Ishikawa (cell line): ENCODE measurements at regions not wholly inside any gene's neighbourhood (a gene's known extent, or its start where the extent isn't known, plus 50 kb on each side); places are given as distances from the start of the nearest gene placed in this dataset.

Experiments used
- CEBPB ChIP-seq: IDR thresholded peaks from 2 replicates; pipeline ENCODE4 v1.6.1; 2012
- CREB1 ChIP-seq: IDR thresholded peaks from 2 replicates; pipeline ENCODE4 v1.6.1; 2012; ENCODE audit warnings: low read depth
- EGR1 ChIP-seq: IDR thresholded peaks from 2 replicates; pipeline ENCODE4 v1.6.1; 2012
- EP300 ChIP-seq: IDR thresholded peaks from 2 replicates; pipeline ENCODE4 v1.6.1; 2012; ENCODE audit warnings: borderline replicate concordance
- FOXM1 ChIP-seq: IDR thresholded peaks from 2 replicates; pipeline ENCODE4 v1.6.1; 2012; ENCODE audit warnings: low read depth, borderline replicate concordance
- NFIC ChIP-seq: IDR thresholded peaks from 2 replicates; pipeline ENCODE4 v1.6.1; 2012
- RAD21 ChIP-seq: IDR thresholded peaks from 2 replicates; pipeline ENCODE4 v1.6.1; 2012; ENCODE audit warnings: low read depth
- TAF1 ChIP-seq: IDR thresholded peaks from 2 replicates; pipeline ENCODE4 v1.6.1; 2012; ENCODE audit warnings: low read depth, mild to moderate bottlenecking
- TCF12 ChIP-seq: IDR thresholded peaks from 2 replicates; pipeline ENCODE4 v1.6.1; 2012; ENCODE audit warnings: low read depth
- TEAD4 ChIP-seq: IDR thresholded peaks from 2 replicates; pipeline ENCODE4 v1.6.1; 2012
- YY1 ChIP-seq: IDR thresholded peaks from 2 replicates; pipeline ENCODE4 v1.6.1; 2012; ENCODE audit warnings: low read depth
- ZBTB7A ChIP-seq: IDR thresholded peaks from 2 replicates; pipeline ENCODE4 v1.6.1; 2012; ENCODE audit warnings: low read depth
- TF ChIP-seq, protein P1 (sequence below): IDR thresholded peaks from 2 replicates; pipeline ENCODE4 v1.6.1; 2012
- TF ChIP-seq, protein P2 (sequence below): IDR thresholded peaks from 2 replicates; pipeline ENCODE4 v1.6.1; 2012
- TF ChIP-seq, protein P3 (sequence below): IDR thresholded peaks from 2 replicates; pipeline ENCODE4 v1.6.1; 2012; ENCODE audit warnings: low read depth, mild to moderate bottlenecking

DNA sequence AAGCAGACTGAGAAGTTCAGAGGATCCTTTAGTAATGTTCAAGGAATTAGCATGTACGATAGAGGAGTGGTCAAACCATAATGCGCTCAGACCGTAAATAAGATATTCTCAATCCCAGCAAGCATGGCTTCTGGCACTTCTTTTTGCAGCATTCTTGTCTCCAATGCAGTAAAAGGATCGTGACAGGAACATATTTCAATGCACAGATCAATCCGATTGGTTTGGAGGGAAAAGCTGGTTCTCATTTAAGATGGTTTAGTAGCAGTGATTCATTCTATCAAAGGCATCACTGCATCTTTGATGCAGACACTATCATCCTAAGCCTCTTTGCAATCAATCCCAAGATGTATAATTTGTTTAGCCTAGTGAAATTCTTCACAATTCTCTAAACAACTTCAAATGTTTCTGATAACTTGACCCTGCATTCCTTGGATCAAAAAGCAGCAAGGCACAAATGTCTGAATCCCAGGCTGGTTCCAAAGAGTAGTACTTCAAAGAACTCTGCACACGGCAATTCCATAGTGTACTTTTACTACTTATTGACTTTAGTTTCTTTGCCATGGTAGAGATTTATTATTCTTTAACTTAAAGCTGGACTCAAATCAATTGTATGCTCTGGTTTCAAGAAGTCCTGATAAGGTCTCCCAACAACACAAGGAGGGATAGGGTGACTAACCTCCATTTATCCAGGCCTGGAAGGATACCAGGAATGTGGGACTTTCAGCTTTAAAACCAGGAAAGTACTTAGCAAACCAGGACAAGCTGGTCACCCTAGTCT, 96.8 kb upstream of the MDM1 start:
- TF ChIP-seq ZBTB7A (no peak), EP300 (no peak), CREB1 (no peak), CEBPB (no peak)

DNA sequence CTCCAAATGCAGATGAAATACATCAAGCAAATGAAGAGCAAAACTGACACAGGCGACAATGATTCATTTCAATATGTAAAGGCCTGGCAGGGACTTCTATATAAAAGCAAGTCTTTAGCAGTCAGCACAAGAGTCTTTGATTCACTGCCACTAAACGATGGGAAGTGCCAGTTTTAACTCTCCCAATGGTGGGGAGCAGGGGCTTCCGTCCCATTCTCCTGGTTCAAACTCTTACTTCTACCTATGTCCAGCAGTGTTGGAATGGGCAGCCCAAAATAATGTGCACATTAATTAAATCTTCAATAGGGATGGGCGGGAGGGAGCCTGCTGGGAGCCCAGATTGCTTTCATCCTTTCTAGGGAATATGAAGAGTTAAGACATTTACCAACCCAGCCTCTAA, 97.5 kb upstream of the MDM1 start:
- TF ChIP-seq YY1 (no peak), CREB1 (no peak), RAD21 (no peak), EP300 (no peak), TCF12 (no peak), TAF1 (no peak), EGR1 (no peak), TEAD4 (no peak), ZBTB7A (no peak), CEBPB (no peak), NFIC (no peak), FOXM1 (no peak)
- TF ChIP-seq, protein P1, sequence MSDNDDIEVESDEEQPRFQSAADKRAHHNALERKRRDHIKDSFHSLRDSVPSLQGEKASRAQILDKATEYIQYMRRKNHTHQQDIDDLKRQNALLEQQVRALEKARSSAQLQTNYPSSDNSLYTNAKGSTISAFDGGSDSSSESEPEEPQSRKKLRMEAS, result no peak
- TF ChIP-seq, protein P2, sequence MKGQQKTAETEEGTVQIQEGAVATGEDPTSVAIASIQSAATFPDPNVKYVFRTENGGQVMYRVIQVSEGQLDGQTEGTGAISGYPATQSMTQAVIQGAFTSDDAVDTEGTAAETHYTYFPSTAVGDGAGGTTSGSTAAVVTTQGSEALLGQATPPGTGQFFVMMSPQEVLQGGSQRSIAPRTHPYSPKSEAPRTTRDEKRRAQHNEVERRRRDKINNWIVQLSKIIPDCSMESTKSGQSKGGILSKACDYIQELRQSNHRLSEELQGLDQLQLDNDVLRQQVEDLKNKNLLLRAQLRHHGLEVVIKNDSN, result no peak
- TF ChIP-seq, protein P3, sequence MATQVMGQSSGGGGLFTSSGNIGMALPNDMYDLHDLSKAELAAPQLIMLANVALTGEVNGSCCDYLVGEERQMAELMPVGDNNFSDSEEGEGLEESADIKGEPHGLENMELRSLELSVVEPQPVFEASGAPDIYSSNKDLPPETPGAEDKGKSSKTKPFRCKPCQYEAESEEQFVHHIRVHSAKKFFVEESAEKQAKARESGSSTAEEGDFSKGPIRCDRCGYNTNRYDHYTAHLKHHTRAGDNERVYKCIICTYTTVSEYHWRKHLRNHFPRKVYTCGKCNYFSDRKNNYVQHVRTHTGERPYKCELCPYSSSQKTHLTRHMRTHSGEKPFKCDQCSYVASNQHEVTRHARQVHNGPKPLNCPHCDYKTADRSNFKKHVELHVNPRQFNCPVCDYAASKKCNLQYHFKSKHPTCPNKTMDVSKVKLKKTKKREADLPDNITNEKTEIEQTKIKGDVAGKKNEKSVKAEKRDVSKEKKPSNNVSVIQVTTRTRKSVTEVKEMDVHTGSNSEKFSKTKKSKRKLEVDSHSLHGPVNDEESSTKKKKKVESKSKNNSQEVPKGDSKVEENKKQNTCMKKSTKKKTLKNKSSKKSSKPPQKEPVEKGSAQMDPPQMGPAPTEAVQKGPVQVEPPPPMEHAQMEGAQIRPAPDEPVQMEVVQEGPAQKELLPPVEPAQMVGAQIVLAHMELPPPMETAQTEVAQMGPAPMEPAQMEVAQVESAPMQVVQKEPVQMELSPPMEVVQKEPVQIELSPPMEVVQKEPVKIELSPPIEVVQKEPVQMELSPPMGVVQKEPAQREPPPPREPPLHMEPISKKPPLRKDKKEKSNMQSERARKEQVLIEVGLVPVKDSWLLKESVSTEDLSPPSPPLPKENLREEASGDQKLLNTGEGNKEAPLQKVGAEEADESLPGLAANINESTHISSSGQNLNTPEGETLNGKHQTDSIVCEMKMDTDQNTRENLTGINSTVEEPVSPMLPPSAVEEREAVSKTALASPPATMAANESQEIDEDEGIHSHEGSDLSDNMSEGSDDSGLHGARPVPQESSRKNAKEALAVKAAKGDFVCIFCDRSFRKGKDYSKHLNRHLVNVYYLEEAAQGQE, result no peak

DNA sequence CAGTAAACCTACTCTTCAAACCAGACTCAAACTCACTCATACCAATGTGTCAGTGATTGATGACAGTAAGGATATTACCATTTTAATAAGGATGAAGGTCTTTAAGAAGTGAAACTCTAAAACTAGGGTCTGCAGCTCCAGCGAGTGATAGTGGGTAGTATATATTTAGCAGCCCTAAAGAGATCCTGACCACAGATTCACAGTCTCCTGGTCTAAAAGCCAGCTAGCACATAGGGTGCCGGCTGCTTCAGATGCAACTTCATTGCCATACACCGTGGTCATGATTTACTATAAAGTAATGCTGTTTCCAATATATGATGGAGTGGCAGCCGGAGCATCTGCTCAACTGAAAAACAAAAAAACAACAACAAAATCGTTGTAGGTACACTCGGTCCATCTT, 99.6 kb upstream of the MDM1 start:
- no peak for TF ChIP-seq EP300
- TF ChIP-seq, protein P2, result no peak
- TF ChIP-seq NFIC, result no peak

DNA sequence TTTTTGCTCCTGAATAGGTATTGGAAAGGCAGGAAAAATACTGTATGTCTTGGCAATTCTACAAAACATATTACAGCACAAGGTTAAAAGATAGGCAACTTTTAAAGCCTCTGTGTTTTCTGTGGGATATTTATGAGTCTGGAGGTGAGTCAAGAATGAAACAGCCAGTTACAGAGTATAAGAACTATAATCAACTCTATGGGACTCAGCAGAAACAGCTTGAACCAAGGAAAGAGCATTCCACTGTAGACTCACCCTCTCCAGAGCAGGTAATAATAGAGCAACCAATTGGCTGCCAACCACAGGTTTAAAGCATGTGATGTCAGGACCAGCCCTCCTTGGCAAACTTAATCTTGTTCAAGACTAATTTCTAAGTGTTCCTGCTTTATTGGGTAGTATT, 100.5 kb upstream of the MDM1 start:
- no peak for TF ChIP-seq FOXM1
- TF ChIP-seq TCF12, result no peak

DNA sequence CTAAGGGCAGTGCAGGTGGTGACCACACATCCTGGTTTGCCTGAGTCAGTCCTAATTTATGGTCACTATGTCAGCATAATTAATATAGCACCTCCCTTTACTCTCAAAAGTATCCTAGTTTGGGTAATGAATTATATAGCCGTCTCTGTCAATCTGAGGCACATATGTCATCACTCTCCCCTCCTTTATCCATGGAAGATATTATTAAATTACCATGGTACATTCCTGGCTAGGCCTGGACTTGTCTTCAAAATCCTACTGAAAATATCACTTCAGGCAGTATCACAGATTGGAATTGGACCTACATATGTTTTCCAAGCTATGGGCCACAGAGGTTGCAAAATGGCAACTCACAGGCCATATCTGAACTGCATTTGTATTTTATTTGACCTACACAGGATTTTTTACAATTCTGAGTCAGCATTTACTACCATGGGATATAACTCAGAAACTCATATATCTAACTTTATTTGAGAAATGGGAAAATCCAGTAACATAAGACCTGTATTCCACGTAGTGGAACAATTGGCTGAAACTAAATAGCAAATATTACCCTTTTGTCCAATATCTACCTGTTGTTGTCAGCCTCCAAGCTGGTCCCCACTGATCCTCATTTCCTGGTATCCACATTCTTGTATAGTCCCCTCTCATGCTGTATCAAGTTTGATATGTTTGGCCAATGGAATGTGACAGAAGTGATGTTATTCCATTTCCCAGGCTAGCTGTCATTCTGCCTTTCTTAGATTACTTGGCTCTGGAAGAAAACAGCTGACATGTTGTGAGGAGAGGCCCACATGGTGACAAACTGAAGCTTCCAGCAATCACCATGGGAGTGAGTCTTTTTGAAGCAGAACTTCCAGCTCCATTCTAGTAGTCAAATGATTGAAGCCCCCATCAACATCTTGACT, 102.5 kb upstream of the MDM1 start:
- TF ChIP-seq EGR1 (no peak), ZBTB7A (no peak), EP300 (no peak), TAF1 (no peak)
- TF ChIP-seq, protein P3, result no peak
- TF ChIP-seq, protein P1, result no peak

DNA sequence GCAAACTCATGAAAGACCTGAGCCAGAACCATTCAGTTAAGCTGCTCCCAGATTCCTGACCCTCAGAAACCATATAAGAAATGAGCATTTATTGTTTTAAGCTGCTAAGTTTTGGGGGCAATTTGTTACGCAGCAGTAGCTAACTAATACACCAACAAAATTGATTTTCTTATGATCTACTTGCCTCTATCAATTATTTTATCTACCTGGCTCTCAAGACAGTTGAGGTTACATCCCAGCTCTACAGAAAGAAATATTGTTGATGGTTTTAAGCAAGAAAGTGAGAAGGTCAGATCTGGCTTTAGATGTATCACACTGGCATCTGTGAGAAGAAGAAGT, 103.1 kb upstream of the MDM1 start:
- TF ChIP-seq ZBTB7A (no peak), CEBPB (no peak), EP300 (no peak), EGR1 (no peak), YY1 (no peak), NFIC (no peak), RAD21 (no peak), CREB1 (no peak), TEAD4 (no peak), TCF12 (no peak), TAF1 (no peak)
- TF ChIP-seq, protein P3, result no peak
- TF ChIP-seq, protein P1, result no peak
- TF ChIP-seq, protein P2, result no peak
